Activated T-cell treated with anti-CD3 and anti-CD28 coated beads, Interleukin-2, amount 50 U/mL, for 24 hours (primary cell): ENCODE measurements at regions not wholly inside any gene's neighbourhood (a gene's known extent, or its start where the extent isn't known, plus 50 kb on each side); places are given as distances from the start of the nearest gene placed in this dataset.
"Not testable (repeated sequence)": the region's sequence is repeated elsewhere in the genome, so short reads cannot be mapped to it uniquely, and the experiment has no call there.

Source experiments
- DNase-seq: peaks from one replicate; pipeline ENCODE4 v3.0.0-alpha.2; 2020
- H3K27ac Mint-ChIP-seq: 2 replicates; pipeline ENCODE4 v1.8.0; 2020; ENCODE audit warnings: mild to moderate bottlenecking, mixed read lengths
- H3K27me3 Mint-ChIP-seq: 2 replicates; pipeline ENCODE4 v1.8.0; 2020; ENCODE audit warnings: mixed read lengths
- H3K36me3 Mint-ChIP-seq: 2 replicates; pipeline ENCODE4 v1.8.0; 2020; ENCODE audit warnings: low read depth, mixed read lengths
- H3K4me1 Mint-ChIP-seq: 2 replicates; pipeline ENCODE4 v1.8.0; 2020; ENCODE audit warnings: low read depth, mixed read lengths
- H3K4me3 Mint-ChIP-seq: 2 replicates; pipeline ENCODE4 v1.8.0; 2020; ENCODE audit warnings: mild to moderate bottlenecking, moderate library complexity, mixed read lengths
- H3K9me3 Mint-ChIP-seq: 2 replicates; pipeline ENCODE4 v1.8.0; 2020; ENCODE audit warnings: mixed read lengths

DNA sequence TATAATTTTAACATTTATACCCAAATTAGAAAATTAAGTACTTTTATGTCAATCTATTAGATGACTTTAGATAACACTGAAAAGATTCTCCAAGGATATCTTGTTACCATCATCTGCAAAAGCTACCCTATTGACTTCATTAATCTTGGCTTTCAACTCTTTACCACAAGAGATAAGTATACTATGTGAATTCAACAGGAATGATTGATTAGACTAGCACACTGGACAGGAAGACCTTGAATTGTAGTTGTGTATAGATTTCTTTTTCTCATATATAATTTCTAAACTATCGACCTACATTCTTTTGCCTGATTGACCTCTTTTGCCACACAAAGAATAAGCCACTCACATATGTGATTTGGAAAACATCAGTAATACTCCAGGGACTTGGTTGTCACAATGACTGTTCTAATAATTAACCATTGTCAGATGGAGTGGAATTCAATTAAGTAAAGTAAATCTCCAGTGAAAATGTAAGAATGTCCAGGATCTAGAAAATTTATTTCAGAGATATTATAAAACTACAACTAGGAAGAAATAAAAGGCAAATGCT lies 1132.0 kb downstream of the SORCS1 start:
- Mint-ChIP-seq H3K4me1 (no peaks in the 10 kb centered on the region), H3K9me3 (peaks cover 3% of the 10 kb centered on the region), H3K27ac (no peak overlapping the region), H3K36me3 (no peaks in the 10 kb centered on the region), H3K4me3 (no peak overlapping the region), H3K27me3 (no peaks in the 10 kb centered on the region)
- DNase-seq: no peak

DNA sequence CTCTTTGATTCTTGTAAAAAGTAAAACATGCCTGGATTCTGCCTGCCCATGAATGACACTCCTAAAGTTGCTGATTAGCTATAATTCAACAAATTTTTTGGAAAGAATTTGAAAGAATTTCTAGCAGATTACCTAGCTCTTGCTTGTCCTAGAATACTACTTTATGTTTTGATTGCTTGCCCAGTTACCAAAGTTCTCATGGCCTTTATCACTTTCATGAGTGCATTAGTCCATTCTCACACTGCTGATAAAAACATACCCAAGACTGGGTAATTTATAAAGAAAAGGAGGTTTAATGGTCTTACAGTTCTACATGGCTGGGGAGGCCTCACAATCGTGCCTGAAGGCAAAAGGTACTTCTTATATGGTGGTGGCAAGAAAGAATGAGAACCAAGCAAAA lies 1137.3 kb downstream of the SORCS1 start:
- DNase-seq: no peak
- Mint-ChIP-seq H3K27ac (no peak overlapping the region), H3K27me3 (no peaks in the 10 kb centered on the region), H3K36me3 (no peaks in the 10 kb centered on the region), H3K4me3 (no peak overlapping the region), H3K4me1 (no peaks in the 10 kb centered on the region), H3K9me3 (no peaks in the 10 kb centered on the region)

DNA sequence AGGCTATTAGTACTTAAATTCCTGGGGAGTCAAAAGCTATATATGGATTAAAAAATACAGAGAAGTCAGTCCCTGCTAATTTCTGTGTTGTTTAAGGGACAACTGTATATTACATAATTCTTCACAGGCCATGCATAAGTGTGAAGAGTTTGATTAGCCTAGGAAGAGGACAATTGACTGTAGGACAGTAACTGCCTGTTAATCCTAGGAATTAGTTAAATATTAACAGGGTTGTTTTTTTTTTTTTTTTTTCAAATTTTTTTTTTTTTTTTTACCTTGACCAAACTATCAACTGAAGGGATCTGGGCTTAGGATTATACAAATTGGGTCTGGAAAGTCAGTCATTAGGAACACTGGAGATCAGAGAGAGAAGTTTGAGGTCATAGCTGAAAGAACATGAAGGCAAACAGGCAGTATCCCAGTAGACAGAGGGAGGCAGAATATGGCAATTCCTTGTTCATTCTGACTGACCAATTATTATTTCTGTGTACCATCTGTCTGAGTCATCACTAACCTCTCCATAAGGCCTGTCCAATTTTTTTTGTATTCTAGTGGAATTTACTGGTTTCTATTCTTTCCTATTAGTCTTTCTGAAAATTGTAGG lies 1139.2 kb downstream of the SORCS1 start:
- Mint-ChIP-seq H3K9me3 (no peaks in the 10 kb centered on the region), H3K4me3 (no peak overlapping the region), H3K27ac (no peak overlapping the region), H3K27me3 (no peaks in the 10 kb centered on the region), H3K36me3 (no peaks in the 10 kb centered on the region), H3K4me1 (no peaks in the 10 kb centered on the region)
- no peak for DNase-seq

DNA sequence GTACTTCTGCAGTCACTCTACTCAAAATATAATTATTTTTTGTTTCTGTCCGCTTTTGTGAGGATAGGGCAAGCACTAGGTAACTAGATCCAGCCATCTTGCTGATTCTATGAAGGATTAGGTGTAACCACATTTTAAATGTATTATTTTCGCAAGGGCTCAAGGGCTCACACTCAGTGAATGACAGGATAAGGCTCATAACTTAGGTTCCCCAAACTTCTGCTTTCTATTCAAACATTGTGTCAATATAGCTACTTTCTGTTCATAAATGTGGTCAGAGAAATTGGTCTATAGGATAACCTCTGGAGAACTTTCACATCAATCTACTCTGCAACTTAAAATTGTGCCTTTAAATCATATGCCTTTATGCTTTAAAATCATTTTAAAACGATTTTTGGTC lies 1141.2 kb downstream of the SORCS1 start:
- H3K4me3 Mint-ChIP-seq: no peak overlapping the region
- no peaks in the 10 kb centered on the region for H3K4me1 Mint-ChIP-seq
- no peaks in the 10 kb centered on the region for H3K27me3 Mint-ChIP-seq
- H3K36me3 Mint-ChIP-seq: no peaks in the 10 kb centered on the region
- no peaks in the 10 kb centered on the region for H3K9me3 Mint-ChIP-seq
- no peak for DNase-seq
- H3K27ac Mint-ChIP-seq: no peak overlapping the region

DNA sequence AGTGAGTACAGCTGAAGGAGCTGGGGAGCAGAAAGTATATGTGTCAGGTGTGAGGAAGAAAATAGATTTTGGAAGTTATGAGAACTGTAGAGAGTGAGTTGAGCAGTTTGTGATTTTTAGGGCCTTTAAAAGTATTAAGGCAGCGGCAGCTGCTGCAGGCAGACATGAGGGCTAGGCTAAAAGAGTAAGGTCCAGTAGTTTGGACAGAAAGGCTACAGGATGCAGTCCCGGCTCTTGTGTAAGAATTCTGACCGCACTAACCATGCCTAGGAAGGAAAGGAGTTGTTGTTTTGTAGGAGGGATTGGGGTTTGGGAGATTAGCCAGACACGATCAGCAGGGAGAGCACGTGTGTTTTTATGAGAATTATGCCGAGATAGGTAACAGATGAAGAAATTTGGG lies 1144.9 kb downstream of the SORCS1 start:
- H3K4me1 Mint-ChIP-seq, H3K4me3 Mint-ChIP-seq, DNase-seq, H3K27ac Mint-ChIP-seq, H3K36me3 Mint-ChIP-seq, H3K27me3 Mint-ChIP-seq: not testable (repeated sequence)
- peaks cover 10% of the 10 kb centered on the region for H3K9me3 Mint-ChIP-seq

DNA sequence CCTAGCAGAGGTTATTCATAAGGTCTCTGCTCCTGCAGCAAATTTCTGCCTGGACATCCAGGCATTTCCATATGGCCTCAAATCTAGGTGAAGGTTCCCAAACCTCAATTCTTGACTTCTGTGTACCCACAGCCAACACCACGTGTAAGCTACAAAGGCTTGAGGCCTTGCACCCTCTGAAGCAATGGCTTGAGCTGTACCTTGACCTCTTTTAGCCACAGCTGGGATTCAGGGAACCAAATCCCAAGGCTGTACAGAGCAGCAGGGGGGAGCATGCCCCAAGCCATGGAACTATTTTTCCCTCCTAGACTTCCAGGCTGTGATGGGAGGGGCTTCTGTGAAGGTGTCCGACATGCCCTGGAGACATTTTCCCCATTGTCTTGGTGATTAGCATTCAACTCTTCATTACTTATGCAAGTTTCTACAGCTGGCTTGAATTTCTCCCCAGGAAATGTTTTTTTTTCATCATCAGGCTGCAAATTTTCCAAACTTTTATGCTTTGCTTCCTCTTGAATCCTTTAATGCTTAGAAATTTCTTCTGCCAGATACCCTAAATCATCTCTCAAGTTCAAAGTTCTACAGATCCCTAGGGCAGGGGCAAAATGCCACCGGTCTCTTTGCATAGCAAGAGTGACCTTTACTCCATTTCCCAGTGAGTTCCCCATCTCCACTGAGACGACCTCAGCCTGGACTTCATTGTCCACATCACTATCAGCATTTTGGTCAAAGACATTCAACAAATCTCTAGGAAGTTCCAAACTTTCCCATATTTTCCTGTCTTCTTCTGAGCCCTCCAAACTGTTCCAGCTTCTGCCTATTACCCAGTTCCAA lies 1148.9 kb downstream of the SORCS1 start:
- peaks cover 16% of the 10 kb centered on the region for H3K9me3 Mint-ChIP-seq
- DNase-seq, H3K36me3 Mint-ChIP-seq, H3K4me3 Mint-ChIP-seq, H3K27me3 Mint-ChIP-seq, H3K27ac Mint-ChIP-seq, H3K4me1 Mint-ChIP-seq: not testable (repeated sequence)

DNA sequence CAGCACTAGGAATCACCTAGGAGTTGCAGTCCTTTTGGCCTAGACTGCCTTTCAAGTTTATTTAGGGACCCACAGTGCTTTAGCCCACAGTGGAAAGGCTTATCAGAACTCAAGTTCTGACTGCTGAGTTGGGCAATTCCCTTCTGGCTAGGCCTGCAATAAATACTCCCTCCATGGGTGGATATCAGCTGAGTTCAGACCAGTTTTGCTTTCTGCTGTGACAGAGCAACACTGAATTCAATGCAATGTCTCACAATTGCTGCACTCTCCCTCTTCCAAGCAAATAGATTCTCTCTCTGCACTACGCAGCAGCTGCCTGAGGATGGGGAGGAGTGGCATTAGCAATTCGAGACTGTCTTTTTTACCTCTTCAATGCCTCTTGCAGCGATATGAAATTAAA lies 1153.3 kb downstream of the SORCS1 start:
- Mint-ChIP-seq H3K27ac (no peak overlapping the region), H3K4me3 (no peak overlapping the region), H3K9me3 (peaks cover 13% of the 10 kb centered on the region), H3K4me1 (no peaks in the 10 kb centered on the region), H3K36me3 (no peaks in the 10 kb centered on the region), H3K27me3 (no peaks in the 10 kb centered on the region)
- DNase-seq: no peak

DNA sequence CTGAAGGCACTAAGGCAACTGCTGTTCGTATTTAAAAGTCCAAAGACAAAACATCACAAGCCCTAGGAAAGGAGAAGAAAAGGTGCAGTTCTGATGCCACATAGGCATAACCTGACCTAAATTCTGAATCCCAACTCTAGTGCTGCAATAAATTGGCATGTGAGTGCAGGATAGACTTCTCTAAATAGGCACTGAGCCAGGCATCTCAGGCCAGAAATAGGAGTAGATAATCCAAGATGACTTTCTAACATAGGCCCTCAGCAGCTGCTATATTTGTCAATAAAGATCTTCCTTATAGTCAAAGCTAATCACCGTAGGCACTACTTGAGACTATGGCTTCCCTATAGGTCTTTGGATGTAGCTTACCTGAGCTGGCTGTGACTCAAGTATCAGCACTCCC lies 1163.8 kb downstream of the SORCS1 start:
- DNase-seq: no peak
- Mint-ChIP-seq H3K27me3 (no peaks in the 10 kb centered on the region), H3K9me3 (peaks cover 5% of the 10 kb centered on the region)

DNA sequence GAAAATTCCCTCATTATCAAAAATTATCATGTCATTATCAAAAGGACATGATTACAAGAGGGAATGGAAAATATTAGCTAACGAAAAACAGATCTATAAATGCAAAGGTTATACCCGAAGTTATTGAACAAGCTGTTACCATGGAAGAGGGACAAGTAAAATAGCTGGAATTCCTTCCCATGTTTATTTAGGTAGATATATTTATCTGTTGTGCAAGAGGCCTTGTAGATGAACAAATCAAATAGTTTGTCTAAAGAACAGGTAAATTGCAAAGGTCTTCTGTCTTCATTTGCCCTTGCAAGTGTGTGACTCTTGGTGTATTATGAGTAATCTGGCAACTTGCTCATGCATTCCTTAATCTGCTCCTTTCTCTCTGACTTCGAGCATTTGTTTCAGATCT lies 1170.9 kb downstream of the SORCS1 start:
- Mint-ChIP-seq H3K4me1 (no peaks in the 10 kb centered on the region), H3K4me3 (no peak overlapping the region), H3K27ac (no peak overlapping the region), H3K27me3 (no peaks in the 10 kb centered on the region), H3K9me3 (peaks cover 7% of the 10 kb centered on the region), H3K36me3 (no peaks in the 10 kb centered on the region)
- DNase-seq: no peak

More for the DNA sequence above, 1163.8 kb downstream of the SORCS1 start:
- no peaks in the 10 kb centered on the region for H3K4me1 Mint-ChIP-seq
- no peak overlapping the region for H3K4me3 Mint-ChIP-seq
- H3K27ac Mint-ChIP-seq: no peak overlapping the region
- H3K36me3 Mint-ChIP-seq: no peaks in the 10 kb centered on the region

DNA sequence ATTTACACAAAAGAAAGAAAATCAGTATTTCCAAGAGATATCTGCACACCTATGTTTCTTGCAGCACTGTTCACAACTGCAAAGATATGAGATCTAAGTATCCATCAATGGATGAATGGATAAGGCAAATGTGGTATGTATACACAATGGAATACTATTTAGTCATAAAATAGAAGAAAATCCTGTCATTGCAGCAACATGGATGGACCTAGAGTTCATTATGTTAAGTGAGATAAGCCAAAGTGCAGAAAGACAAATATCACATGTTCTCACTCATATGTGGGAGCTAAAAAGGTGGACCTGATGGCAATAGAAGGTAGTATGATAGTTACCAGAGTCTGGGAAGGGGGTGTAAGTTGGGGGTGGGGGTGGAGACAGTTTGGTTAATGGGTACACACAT lies 1171.6 kb downstream of the SORCS1 start:
- H3K27me3 Mint-ChIP-seq: no peaks in the 10 kb centered on the region
- H3K9me3 Mint-ChIP-seq: peaks cover 7% of the 10 kb centered on the region
- H3K4me1 Mint-ChIP-seq: no peaks in the 10 kb centered on the region
- no peak overlapping the region for H3K4me3 Mint-ChIP-seq
- DNase-seq: no peak
- no peaks in the 10 kb centered on the region for H3K36me3 Mint-ChIP-seq
- H3K27ac Mint-ChIP-seq: no peak overlapping the region

DNA sequence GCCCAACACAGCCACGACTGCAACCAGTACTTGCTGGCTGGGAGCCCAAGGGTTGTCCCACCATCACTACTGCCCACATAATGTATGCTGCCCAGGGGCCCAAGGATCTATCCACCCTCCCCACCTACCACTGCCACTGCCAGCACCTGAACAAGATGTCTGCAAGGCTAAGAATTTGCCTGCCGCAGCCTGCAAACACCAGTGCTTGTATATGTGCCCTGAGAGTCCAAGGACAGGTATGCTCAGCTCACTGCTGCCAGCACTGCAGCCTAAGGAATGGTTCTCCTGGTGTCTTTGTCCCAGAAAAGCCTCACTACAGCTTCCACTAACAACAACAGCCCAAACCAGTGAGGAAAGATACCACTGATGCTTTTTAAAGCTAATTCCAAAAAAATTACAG lies 1174.0 kb downstream of the SORCS1 start:
- H3K27me3 Mint-ChIP-seq: no peaks in the 10 kb centered on the region
- H3K4me1 Mint-ChIP-seq: no peaks in the 10 kb centered on the region
- H3K4me3 Mint-ChIP-seq: no peak overlapping the region
- H3K27ac Mint-ChIP-seq: no peak overlapping the region
- H3K36me3 Mint-ChIP-seq: no peaks in the 10 kb centered on the region
- no peak for DNase-seq
- H3K9me3 Mint-ChIP-seq: peaks cover 5% of the 10 kb centered on the region

DNA sequence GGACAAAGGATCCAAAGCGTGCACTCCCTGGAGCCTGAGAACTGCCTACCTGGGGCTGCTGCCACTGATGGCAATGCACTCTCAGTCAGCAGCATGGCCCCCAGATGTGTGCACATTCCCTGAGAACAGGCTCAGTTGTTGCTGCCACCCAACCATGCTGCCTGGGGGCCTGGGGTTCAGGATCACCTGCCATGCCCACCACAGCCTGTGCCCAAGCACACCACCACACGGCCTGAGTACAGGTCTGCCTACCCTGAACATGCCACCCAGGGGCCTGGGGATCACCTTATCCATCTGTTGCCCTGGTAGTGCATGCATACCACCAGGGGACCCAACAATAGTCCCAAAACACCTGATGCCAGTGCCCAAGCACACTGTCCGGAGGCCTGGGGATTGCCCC lies 1174.5 kb downstream of the SORCS1 start:
- H3K4me3 Mint-ChIP-seq: no peak overlapping the region
- H3K27me3 Mint-ChIP-seq: no peaks in the 10 kb centered on the region
- peaks cover 5% of the 10 kb centered on the region for H3K9me3 Mint-ChIP-seq
- H3K4me1 Mint-ChIP-seq: no peaks in the 10 kb centered on the region
- H3K36me3 Mint-ChIP-seq: no peaks in the 10 kb centered on the region
- H3K27ac Mint-ChIP-seq: no peak overlapping the region
- DNase-seq: no peak

DNA sequence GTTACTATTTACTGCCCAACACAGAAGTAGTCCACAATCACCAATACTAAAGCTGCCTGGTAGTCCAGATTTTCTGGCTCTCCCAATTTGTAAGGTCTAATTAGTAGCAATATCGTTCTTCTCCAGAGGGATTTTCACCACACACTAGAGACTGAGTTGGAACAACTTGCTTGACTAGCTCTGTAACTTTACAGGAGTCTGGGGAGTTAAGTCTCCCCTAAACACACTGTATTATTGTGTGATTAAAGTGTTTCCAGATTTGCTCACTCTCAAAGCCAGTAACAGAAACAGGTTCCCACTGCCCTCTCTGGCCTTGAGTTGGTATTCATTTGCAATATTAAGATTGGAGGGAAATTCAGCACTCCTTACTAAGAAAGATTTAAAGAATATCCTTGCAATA lies 1175.7 kb downstream of the SORCS1 start:
- no peak for DNase-seq
- H3K4me1 Mint-ChIP-seq: no peaks in the 10 kb centered on the region
- peaks cover 5% of the 10 kb centered on the region for H3K9me3 Mint-ChIP-seq
- H3K36me3 Mint-ChIP-seq: no peaks in the 10 kb centered on the region
- H3K4me3 Mint-ChIP-seq: no peak overlapping the region
- no peaks in the 10 kb centered on the region for H3K27me3 Mint-ChIP-seq
- H3K27ac Mint-ChIP-seq: no peak overlapping the region

DNA sequence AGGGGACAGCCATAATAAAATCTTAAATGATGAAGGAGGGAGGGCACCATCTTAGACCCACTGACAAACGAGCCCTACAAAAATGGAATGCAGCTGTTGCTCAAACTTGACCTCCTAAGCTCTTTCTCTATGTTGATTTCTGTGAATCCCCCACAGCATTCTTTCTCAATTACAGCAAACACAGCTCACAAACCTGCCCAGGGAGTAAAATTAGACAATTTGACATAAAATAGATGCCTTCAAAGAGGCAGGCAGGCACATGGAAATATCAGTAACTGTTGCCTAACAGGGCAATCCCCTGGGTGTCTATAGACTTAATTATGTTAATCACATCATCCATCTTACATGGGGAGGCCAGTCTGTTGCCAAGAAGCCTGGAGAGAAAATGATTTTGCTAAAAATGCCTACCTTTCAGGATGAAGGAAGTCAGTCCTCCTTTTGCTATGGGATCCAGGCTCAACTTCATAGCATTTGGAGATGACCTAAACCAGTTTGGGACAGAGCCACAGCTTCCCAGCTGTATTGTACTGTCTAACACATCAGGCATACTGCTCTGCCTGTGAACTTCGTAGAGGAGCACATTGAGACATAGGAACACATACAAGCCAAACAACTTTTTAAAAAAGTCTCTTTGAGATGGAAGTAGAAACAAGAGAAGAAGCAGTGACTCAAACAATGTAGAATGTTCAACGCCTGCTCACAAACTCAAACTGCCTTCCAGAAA lies 1177.4 kb downstream of the SORCS1 start:
- H3K4me3 Mint-ChIP-seq: no peak overlapping the region
- H3K4me1 Mint-ChIP-seq: no peaks in the 10 kb centered on the region
- H3K36me3 Mint-ChIP-seq: no peaks in the 10 kb centered on the region
- peaks cover 3% of the 10 kb centered on the region for H3K9me3 Mint-ChIP-seq
- H3K27me3 Mint-ChIP-seq: no peaks in the 10 kb centered on the region
- no peak for DNase-seq
- no peak overlapping the region for H3K27ac Mint-ChIP-seq

DNA sequence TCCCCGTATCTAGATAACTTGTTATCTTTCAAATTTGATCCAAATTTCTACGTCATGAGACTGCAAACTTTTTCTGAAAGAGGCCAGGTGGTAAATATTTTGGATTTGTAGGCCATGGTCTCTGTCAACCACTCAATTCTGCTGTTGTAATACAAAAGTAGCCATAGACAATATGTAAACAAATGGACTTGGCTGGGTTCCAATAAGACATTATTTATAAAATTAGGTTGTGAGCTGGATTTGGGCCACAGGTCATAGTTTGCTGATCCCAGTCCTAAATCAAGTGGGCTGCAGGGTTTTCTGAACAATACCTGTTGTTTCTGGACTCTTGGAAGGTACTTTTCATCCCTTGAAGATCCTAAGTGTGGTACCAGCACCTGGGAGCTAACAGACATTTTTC lies 1178.0 kb downstream of the SORCS1 start:
- H3K36me3 Mint-ChIP-seq: no peaks in the 10 kb centered on the region
- DNase-seq: no peak
- H3K27me3 Mint-ChIP-seq: no peaks in the 10 kb centered on the region
- peaks cover 2% of the 10 kb centered on the region for H3K9me3 Mint-ChIP-seq
- H3K27ac Mint-ChIP-seq: no peak overlapping the region
- H3K4me3 Mint-ChIP-seq: no peak overlapping the region
- H3K4me1 Mint-ChIP-seq: no peaks in the 10 kb centered on the region
